ENCODE measurements at regions not wholly inside any gene's neighbourhood (a gene's known extent, or its start where the extent isn't known, plus 50 kb on each side); places are given as distances from the start of the nearest gene placed in this dataset.
"Not testable (repeated sequence)": the region's sequence is repeated elsewhere in the genome, so short reads cannot be mapped to it uniquely, and the experiment has no call there.

GRCh38 chrX:46015653-46016052, 529.6 kb downstream of the ZNF674 start:
- FAIRE-seq, result no peak
- TF ChIP-seq POLR2AphosphoS5 (IDR thresholded peaks at IDR 0.05; ENCODE audit: low read depth, low read length) (no peak), POLR2A (IDR thresholded peaks at IDR 0.05; ENCODE audit: low read depth, low read length) (no peak), TAF1 (IDR thresholded peaks at IDR 0.05; ENCODE audit: low read depth, low read length) (no peak), POU2F2 (IDR thresholded peaks at IDR 0.05; ENCODE audit: low read depth, low read length) (no peak), PAX5 (IDR thresholded peaks at IDR 0.05; ENCODE audit: insufficient read depth, low read length, severe bottlenecking) (no peak), SPI1 (IDR thresholded peaks at IDR 0.05; ENCODE audit: low read depth, low read length) (no peak)
- no peak for DNase-seq (ENCODE audit: insufficient read length, low spot score)

DNA sequence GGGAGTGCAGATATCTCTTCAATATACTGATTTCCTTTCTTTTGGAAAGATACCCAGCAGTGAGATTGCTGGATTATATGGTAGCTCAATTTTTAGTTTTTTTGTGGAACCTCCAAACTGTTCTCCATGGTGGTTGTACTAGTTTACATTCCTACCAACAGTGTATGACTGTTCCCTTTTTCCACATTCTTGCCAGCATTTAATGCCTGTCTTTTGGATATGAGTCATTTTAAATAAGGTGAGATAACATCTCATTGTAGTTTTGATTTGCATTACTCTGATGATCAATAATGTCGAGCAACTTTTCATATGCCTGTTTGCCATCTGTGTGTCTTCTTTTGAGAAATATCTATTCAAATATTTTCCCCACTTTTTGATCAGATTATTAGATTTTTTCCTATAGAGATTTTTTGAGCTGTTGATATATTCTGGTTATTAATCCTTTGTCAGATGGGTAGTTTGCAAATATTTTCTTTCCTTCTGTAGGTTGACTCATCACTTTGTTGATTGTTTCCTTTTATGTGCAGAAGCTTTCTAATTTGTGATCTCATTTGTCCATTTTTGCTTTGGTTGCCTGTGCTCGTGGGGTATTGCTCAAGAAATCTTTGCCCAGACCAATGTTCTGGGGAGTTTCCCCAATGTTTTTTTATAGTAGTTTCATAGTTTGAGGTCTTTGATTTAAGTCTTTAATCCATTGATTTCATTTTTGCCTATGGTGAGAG, 552.7 kb downstream of the ZNF674 start:
- TF ChIP-seq POLR2AphosphoS5 (IDR thresholded peaks at IDR 0.05; ENCODE audit: low read depth, low read length) (no peak), POU2F2 (IDR thresholded peaks at IDR 0.05; ENCODE audit: low read depth, low read length) (no peak), PAX5 (IDR thresholded peaks at IDR 0.05; ENCODE audit: insufficient read depth, low read length, severe bottlenecking) (no peak), POLR2A (IDR thresholded peaks at IDR 0.05; ENCODE audit: low read depth, low read length) (no peak), TAF1 (IDR thresholded peaks at IDR 0.05; ENCODE audit: low read depth, low read length) (no peak), SPI1 (IDR thresholded peaks at IDR 0.05; ENCODE audit: low read depth, low read length) (no peak)
- FAIRE-seq (no peak), DNase-seq (ENCODE audit: insufficient read length, low spot score) (no peak)

- TF ChIP-seq POU2F2 (IDR thresholded peaks at IDR 0.05; ENCODE audit: low read depth, low read length) (no peak), PAX5 (IDR thresholded peaks at IDR 0.05; ENCODE audit: insufficient read depth, low read length, severe bottlenecking) (no peak), TAF1 (IDR thresholded peaks at IDR 0.05; ENCODE audit: low read depth, low read length) (no peak), POLR2A (IDR thresholded peaks at IDR 0.05; ENCODE audit: low read depth, low read length) (no peak), POLR2AphosphoS5 (IDR thresholded peaks at IDR 0.05; ENCODE audit: low read depth, low read length) (no peak), SPI1 (IDR thresholded peaks at IDR 0.05; ENCODE audit: low read depth, low read length) (no peak)
- DNase-seq (ENCODE audit: insufficient read length, low spot score) (no peak), FAIRE-seq (no peak)
Measured at GRCh38 chrX:45986971-45987370, 558.2 kb downstream of the ZNF674 start.

- no peak for TF ChIP-seq POLR2AphosphoS5 (IDR thresholded peaks at IDR 0.05; ENCODE audit: low read depth, low read length)
- no peak for TF ChIP-seq POLR2A (IDR thresholded peaks at IDR 0.05; ENCODE audit: low read depth, low read length)
- no peak for TF ChIP-seq PAX5 (IDR thresholded peaks at IDR 0.05; ENCODE audit: insufficient read depth, low read length, severe bottlenecking)
- no peak for TF ChIP-seq POU2F2 (IDR thresholded peaks at IDR 0.05; ENCODE audit: low read depth, low read length)
- TF ChIP-seq SPI1 (IDR thresholded peaks at IDR 0.05; ENCODE audit: low read depth, low read length), result no peak
- no peak for TF ChIP-seq TAF1 (IDR thresholded peaks at IDR 0.05; ENCODE audit: low read depth, low read length)
- FAIRE-seq (no peak), DNase-seq (ENCODE audit: insufficient read length, low spot score) (no peak)
Measured at GRCh38 chrX:45986081-45986480, 559.1 kb downstream of the ZNF674 start.

DNA sequence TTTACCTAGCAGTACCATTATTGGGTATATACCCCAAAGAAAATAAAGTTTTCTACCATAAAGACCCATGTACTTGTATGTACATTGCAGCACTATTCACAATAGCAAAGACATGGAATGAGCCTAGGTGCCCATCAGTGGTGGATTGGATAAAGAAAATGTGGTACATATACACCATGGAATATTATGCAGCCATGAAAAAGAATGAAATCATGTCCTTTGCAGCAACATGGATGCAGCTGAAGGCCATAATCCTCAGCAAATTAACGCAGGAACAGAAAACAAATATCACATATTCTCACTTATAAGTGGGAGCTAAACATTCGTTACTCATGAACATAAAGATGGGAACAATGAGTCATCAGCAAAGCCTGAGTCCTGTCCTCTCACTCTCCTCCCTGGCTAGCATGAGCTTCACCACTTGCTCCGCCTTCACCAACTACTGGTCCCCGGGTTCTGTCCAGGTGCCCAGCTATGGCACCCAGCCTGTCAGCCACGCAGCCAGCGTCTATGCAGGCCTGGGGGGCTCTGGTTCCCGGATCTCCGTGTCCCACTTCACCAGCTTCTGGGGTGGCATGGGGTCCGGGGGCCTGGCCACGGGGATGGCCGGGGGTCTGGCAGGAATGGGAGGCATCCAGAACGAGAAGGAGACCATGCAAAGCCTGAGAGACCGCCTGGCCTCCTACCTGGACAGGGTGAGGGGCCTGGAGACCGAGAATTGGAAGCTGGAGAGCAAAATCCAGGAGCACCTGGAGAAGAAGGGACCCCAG, 562.1 kb downstream of the ZNF674 start:
- not testable (repeated sequence) for FAIRE-seq

DNA sequence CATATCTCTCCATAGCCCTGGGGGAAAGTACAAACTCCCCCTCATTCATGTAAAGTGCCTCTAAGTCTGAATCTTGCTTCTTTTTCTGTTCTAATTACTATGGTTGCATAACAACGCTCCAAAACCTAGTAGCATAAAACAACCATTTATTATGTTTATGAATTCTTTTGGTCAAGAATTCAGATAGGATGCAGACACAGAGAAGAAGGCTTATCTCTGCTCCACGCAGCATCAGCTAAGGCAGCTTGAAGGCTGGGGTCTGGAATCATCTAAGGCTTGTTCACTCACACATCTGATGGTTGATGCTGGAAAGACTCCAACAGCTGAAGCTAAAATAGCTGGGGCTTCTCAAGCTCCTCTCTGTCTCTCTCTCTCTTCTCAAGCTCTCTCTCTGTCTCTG, 564.5 kb downstream of the ZNF674 start:
- DNase-seq (ENCODE audit: insufficient read length, low spot score), result no peak
- FAIRE-seq, result no peak
- TF ChIP-seq POLR2A (IDR thresholded peaks at IDR 0.05; ENCODE audit: low read depth, low read length) (no peak), SPI1 (IDR thresholded peaks at IDR 0.05; ENCODE audit: low read depth, low read length) (no peak), TAF1 (IDR thresholded peaks at IDR 0.05; ENCODE audit: low read depth, low read length) (no peak), POLR2AphosphoS5 (IDR thresholded peaks at IDR 0.05; ENCODE audit: low read depth, low read length) (no peak), POU2F2 (IDR thresholded peaks at IDR 0.05; ENCODE audit: low read depth, low read length) (no peak), PAX5 (IDR thresholded peaks at IDR 0.05; ENCODE audit: insufficient read depth, low read length, severe bottlenecking) (no peak)

More for the DNA sequence above, 562.1 kb downstream of the ZNF674 start:
- not testable (repeated sequence) for DNase-seq (ENCODE audit: insufficient read length, low spot score)

GRCh38 chrX:45975633-45976032, 569.6 kb downstream of the ZNF674 start:
- FAIRE-seq (no peak), DNase-seq (ENCODE audit: insufficient read length, low spot score) (no peak)
- TF ChIP-seq POLR2A (IDR thresholded peaks at IDR 0.05; ENCODE audit: low read depth, low read length) (no peak), PAX5 (IDR thresholded peaks at IDR 0.05; ENCODE audit: insufficient read depth, low read length, severe bottlenecking) (no peak), POLR2AphosphoS5 (IDR thresholded peaks at IDR 0.05; ENCODE audit: low read depth, low read length) (no peak), SPI1 (IDR thresholded peaks at IDR 0.05; ENCODE audit: low read depth, low read length) (no peak)

DNA sequence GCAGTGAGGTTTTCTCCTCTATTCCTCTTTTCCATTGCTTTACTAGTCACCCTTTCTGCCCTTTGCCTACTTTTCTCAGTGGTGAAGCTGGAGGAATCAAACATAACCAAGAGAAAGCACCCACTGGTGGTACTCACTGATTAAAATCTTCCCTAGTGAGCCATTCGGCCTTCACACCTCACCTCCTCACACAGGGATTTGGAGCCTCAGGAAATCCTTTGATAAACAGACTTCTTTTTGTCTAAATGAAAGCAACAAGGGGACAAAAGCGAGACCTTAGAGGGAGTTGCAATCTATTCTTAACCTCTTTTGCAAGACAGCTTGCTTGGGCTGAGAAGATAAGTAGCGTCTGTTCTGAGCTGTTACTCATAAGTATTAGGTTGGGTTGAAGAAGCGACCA, 572.6 kb downstream of the ZNF674 start:
- DNase-seq (ENCODE audit: insufficient read length, low spot score) (no peak), FAIRE-seq (no peak)
- no peak for TF ChIP-seq PAX5 (IDR thresholded peaks at IDR 0.05; ENCODE audit: insufficient read depth, low read length, severe bottlenecking)
- no peak for TF ChIP-seq POLR2A (IDR thresholded peaks at IDR 0.05; ENCODE audit: low read depth, low read length)
- TF ChIP-seq POLR2AphosphoS5 (IDR thresholded peaks at IDR 0.05; ENCODE audit: low read depth, low read length), result no peak
- TF ChIP-seq SPI1 (IDR thresholded peaks at IDR 0.05; ENCODE audit: low read depth, low read length), result no peak
- no peak for TF ChIP-seq TAF1 (IDR thresholded peaks at IDR 0.05; ENCODE audit: low read depth, low read length)
- TF ChIP-seq POU2F2 (IDR thresholded peaks at IDR 0.05; ENCODE audit: low read depth, low read length), result no peak

GRCh38 chrX:45959567-45959966, 585.7 kb downstream of the ZNF674 start:
- FAIRE-seq (no peak), DNase-seq (ENCODE audit: insufficient read length, low spot score) (no peak)
- TF ChIP-seq POLR2A (IDR thresholded peaks at IDR 0.05; ENCODE audit: low read depth, low read length), result no peak
- TF ChIP-seq POU2F2 (IDR thresholded peaks at IDR 0.05; ENCODE audit: low read depth, low read length), result no peak
- TF ChIP-seq POLR2AphosphoS5 (IDR thresholded peaks at IDR 0.05; ENCODE audit: low read depth, low read length), result no peak
- no peak for TF ChIP-seq PAX5 (IDR thresholded peaks at IDR 0.05; ENCODE audit: insufficient read depth, low read length, severe bottlenecking)
- no peak for TF ChIP-seq SPI1 (IDR thresholded peaks at IDR 0.05; ENCODE audit: low read depth, low read length)
- no peak for TF ChIP-seq TAF1 (IDR thresholded peaks at IDR 0.05; ENCODE audit: low read depth, low read length)
